Peyer's patch (tissue), 4 donors: ENCODE measurements at regions not wholly inside any gene's neighbourhood (a gene's known extent, or its start where the extent isn't known, plus 50 kb on each side); places are given as distances from the start of the nearest gene placed in this dataset.

ENCODE experiments used
- DNase-seq, 3 donors: peaks; one replicate each; pipeline ENCODE4 v3.0.0-alpha.2; 2017 to 2019
- H3K27ac ChIP-seq, 4 donors: fragments of 200-600 bp; sonication (generic); one replicate each; pipeline ENCODE4 v1.5.1; 2016 to 2019
- H3K27me3 ChIP-seq, 2 donors: fragments of 200-600 bp; sonication (generic); one replicate each; pipeline ENCODE4 v1.5.1; 2019
- H3K36me3 ChIP-seq, 3 donors: fragments of 200-600 bp; sonication (generic); one replicate each; pipeline ENCODE4 v1.5.1; 2016 to 2019
- H3K4me1 ChIP-seq, 4 donors: fragments of 200-600 bp; sonication (generic); one replicate each; pipeline ENCODE4 v1.5.1; 2016 to 2019
- H3K4me3 ChIP-seq, 4 donors: fragments of 200-600 bp; sonication (generic); 1 replicate in 3 of 4; 2 replicates in 1 of 4; pipeline ENCODE4 v1.5.1; 2016 to 2019; ENCODE audit warnings: mild to moderate bottlenecking in 1 of 4
- H3K9me3 ChIP-seq, 4 donors: fragments of 200-600 bp; sonication (generic); one replicate each; pipeline ENCODE4 v1.5.1; 2016 to 2019; ENCODE audit warnings: mild to moderate bottlenecking in 1 of 4
- CTCF ChIP-seq, 6 experiments: fragments of 450-650 bp in 4 of 6; fragments of 200-600 bp in 2 of 6; sonication (generic) in 1 of 6; IDR thresholded peaks; one replicate each; pipeline ENCODE4 v1.5.1; 2017 to 2019; ENCODE audit warnings: antibody characterized with exemption in 6 of 6, mild to moderate bottlenecking in 3 of 6, moderate library complexity in 1 of 6
- POLR2A ChIP-seq, 2 donors: fragments of 450-650 bp; IDR thresholded peaks; one replicate each; pipeline ENCODE4 v1.5.1; 2017; ENCODE audit warnings: antibody characterized with exemption in 2 of 2, mild to moderate bottlenecking in 2 of 2, moderate library complexity in 2 of 2

GRCh38 chr6:23952245-23952644 lies 173.8 kb upstream of the NRSN1 start:
- no peak for DNase-seq
- Histone ChIP-seq H3K36me3 (no peaks in the 10 kb centered on the region), H3K4me3 (no peak overlapping the region), H3K27ac (no peak overlapping the region), H3K27me3 (no peaks in the 10 kb centered on the region), H3K4me1 (no peaks in the 10 kb centered on the region), H3K9me3 (no peaks in the 10 kb centered on the region)
- TF ChIP-seq POLR2A (IDR thresholded peaks at IDR 0.05) (no peak), CTCF (IDR thresholded peaks at IDR 0.05) (no peak)

- Histone ChIP-seq H3K27me3 (no peaks in the 10 kb centered on the region), H3K36me3 (no peaks in the 10 kb centered on the region), H3K4me1 (no peaks in the 10 kb centered on the region), H3K9me3 (no peaks in the 10 kb centered on the region), H3K4me3 (no peak overlapping the region), H3K27ac (no peak overlapping the region)
- TF ChIP-seq POLR2A (IDR thresholded peaks at IDR 0.05) = no peak
- TF ChIP-seq CTCF (IDR thresholded peaks at IDR 0.05) = no peak
- no peak for DNase-seq
Measured at GRCh38 chr6:23953976-23954375, 172.0 kb upstream of the NRSN1 start.

DNA sequence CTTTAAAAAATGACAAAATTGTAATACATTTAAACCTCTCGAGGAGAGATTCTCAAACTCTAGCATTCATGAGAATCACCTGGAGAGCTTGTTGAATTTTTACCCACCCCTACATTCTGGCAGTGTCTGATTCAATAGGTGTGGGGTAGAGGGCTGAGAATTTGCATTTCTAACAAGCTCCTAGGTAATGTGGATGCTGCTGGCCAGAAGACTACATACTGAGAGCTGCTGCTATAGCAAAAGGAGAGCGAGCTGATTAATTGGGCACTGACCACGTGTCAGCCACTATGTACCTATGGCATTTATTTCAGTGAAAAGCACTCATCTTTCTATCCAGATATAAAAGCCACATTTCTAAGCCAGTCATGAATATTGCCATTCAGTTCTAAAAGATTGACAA lies 169.0 kb upstream of the NRSN1 start:
- Histone ChIP-seq H3K36me3 (no peaks in the 10 kb centered on the region), H3K4me1 (no peaks in the 10 kb centered on the region), H3K27ac (no peak overlapping the region), H3K27me3 (no peaks in the 10 kb centered on the region), H3K9me3 (no peaks in the 10 kb centered on the region), H3K4me3 (no peak overlapping the region)
- DNase-seq = no peak
- TF ChIP-seq CTCF (IDR thresholded peaks at IDR 0.05) (no peak), POLR2A (IDR thresholded peaks at IDR 0.05) (no peak)

DNA sequence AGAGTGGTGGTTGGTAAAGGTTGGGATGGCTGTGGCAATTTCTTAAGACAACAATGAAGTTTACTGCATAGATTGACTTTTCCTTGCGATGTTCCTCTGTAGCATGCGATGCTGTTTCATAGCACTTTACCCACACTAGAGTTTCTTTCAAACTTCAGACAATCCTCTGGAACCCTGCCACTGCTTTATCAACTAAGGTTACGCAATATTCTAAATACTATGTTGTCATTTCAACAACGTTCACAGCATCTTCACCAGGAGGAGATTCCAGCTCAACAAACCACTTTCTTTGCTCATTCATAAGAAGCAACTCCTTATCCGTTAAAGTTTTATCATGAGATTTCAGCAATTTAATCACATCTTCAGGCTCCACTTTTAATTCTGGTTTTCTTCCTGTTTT lies 161.2 kb upstream of the NRSN1 start:
- H3K27ac ChIP-seq = no peak overlapping the region
- DNase-seq = no peak
- H3K9me3 ChIP-seq = no peaks in the 10 kb centered on the region
- no peaks in the 10 kb centered on the region for H3K36me3 ChIP-seq
- TF ChIP-seq CTCF (IDR thresholded peaks at IDR 0.05) (no peak), POLR2A (IDR thresholded peaks at IDR 0.05) (no peak)
- no peaks in the 10 kb centered on the region for H3K4me1 ChIP-seq
- H3K4me3 ChIP-seq = no peak overlapping the region
- no peaks in the 10 kb centered on the region for H3K27me3 ChIP-seq

- DNase-seq = no peak
- Histone ChIP-seq H3K36me3 (no peaks in the 10 kb centered on the region), H3K27ac (no peak overlapping the region), H3K4me3 (no peak overlapping the region), H3K27me3 (no peaks in the 10 kb centered on the region), H3K4me1 (no peaks in the 10 kb centered on the region), H3K9me3 (no peaks in the 10 kb centered on the region)
- TF ChIP-seq CTCF (IDR thresholded peaks at IDR 0.05) = no peak
- TF ChIP-seq POLR2A (IDR thresholded peaks at IDR 0.05) = no peak
Measured at GRCh38 chr6:23969344-23969743, 156.7 kb upstream of the NRSN1 start.

GRCh38 chr6:23977706-23978105 lies 148.3 kb upstream of the NRSN1 start:
- Histone ChIP-seq H3K27ac (no peak overlapping the region), H3K36me3 (no peaks in the 10 kb centered on the region), H3K9me3 (no peaks in the 10 kb centered on the region), H3K27me3 (no peaks in the 10 kb centered on the region), H3K4me3 (no peak overlapping the region), H3K4me1 (no peaks in the 10 kb centered on the region)
- TF ChIP-seq CTCF (IDR thresholded peaks at IDR 0.05) = no peak
- TF ChIP-seq POLR2A (IDR thresholded peaks at IDR 0.05) = no peak
- DNase-seq = no peak
